Mucosa of descending colon (tissue), 3 donors: ENCODE measurements at regions not wholly inside any gene's neighbourhood (a gene's known extent, or its start where the extent isn't known, plus 50 kb on each side); places are given as distances from the start of the nearest gene placed in this dataset.

Experiments
- ATAC-seq: fragments of 200-7000 bp; cut with Tn5 transposase; one replicate; pipeline ENCODE4 v1.9.1; 2020; ENCODE audit warnings: mild to moderate bottlenecking, moderate library complexity
- DNase-seq, 3 donors: peaks; one replicate each; pipeline ENCODE4 v3.0.0-alpha.2; 2020
- H3K36me3 ChIP-seq: fragments of 200-600 bp; one replicate; pipeline ENCODE4 v1.8.0; 2021; ENCODE audit warnings: low read depth, mild to moderate bottlenecking
- H3K4me1 ChIP-seq: fragments of 200-600 bp; one replicate; pipeline ENCODE4 v1.8.0; 2021; ENCODE audit warnings: low read depth, mild to moderate bottlenecking
- H3K4me3 ChIP-seq: fragments of 200-600 bp; one replicate; pipeline ENCODE4 v1.8.0; 2021; ENCODE audit warnings: mild to moderate bottlenecking
- H3K9me3 ChIP-seq: fragments of 200-600 bp; one replicate; pipeline ENCODE4 v1.8.0; 2021; ENCODE audit warnings: mild to moderate bottlenecking
- intact Hi-C, 2 donors: fragments of 100-400 bp; cut with DNase I in 1 of 2; cut with micrococcal nuclease in 1 of 2; formaldehyde crosslinking; loops; one replicate each; pipeline versions ENCODE4 v1.11.0 to v1.11.1; 2022; cut with DNase I, micrococcal nuclease
- TF ChIP-seq, protein P1 (sequence below): fragments of 200-600 bp; IDR thresholded peaks from one replicate; pipeline ENCODE4 v1.8.0; 2022; ENCODE audit warnings: antibody characterized with exemption, mild to moderate bottlenecking
- donor health status: DM: no; HTN: no; CAD: no; lungs with moderate emphysema.
- donor health status: DM: no; HTN: no; CAD: no.
- donor health status: DM: no; HTN: yes; CAD: no.

DNA sequence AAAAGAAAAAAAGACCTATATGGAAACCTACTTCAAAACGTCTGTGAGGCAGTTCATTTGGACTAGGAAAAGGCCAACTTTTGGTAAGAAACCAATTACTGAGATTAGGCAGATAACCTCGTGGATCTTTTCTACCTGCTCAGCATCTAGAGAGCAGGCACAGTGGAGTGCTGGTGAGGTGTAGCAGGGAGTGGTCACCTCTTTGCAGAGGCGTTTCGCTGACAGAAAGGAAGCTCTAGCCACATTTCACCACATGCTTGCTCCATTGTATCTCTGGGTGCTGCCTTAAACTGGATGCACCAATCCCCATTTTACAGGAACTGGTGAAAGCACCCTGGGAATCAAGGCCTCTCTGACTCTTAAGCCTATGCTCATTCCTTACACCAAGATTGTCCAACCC is 360.5 kb downstream of the LIG4 start:
- no peak for ATAC-seq
- Histone ChIP-seq H3K36me3 (no peaks in the 10 kb centered on the region), H3K4me3 (no peak overlapping the region), H3K9me3 (no peaks in the 10 kb centered on the region), H3K4me1 (no peaks in the 10 kb centered on the region)
- DNase-seq = no peak
- intact Hi-C loops = no loop called here
- TF ChIP-seq, protein P1, sequence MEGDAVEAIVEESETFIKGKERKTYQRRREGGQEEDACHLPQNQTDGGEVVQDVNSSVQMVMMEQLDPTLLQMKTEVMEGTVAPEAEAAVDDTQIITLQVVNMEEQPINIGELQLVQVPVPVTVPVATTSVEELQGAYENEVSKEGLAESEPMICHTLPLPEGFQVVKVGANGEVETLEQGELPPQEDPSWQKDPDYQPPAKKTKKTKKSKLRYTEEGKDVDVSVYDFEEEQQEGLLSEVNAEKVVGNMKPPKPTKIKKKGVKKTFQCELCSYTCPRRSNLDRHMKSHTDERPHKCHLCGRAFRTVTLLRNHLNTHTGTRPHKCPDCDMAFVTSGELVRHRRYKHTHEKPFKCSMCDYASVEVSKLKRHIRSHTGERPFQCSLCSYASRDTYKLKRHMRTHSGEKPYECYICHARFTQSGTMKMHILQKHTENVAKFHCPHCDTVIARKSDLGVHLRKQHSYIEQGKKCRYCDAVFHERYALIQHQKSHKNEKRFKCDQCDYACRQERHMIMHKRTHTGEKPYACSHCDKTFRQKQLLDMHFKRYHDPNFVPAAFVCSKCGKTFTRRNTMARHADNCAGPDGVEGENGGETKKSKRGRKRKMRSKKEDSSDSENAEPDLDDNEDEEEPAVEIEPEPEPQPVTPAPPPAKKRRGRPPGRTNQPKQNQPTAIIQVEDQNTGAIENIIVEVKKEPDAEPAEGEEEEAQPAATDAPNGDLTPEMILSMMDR = no peak

DNA sequence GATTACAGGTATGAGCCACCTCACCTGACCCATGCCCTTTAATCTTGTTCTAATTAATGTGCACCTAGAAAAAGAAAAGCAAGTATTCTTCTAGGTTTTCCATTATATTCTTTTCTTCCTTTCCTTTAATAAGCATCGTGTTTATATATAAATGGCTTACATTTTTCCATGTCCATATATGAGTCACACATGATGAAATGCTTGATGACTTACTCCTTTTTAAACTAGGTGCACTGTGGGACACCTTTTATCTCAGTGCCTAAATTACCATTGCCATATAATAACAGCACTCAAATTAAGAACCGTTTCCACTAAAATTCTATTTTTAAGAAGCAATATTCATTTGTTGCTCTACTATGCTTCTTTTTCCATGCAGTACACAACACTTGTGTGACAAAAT is 363.3 kb downstream of the LIG4 start:
- no peaks in the 10 kb centered on the region for H3K36me3 ChIP-seq
- H3K9me3 ChIP-seq = no peaks in the 10 kb centered on the region
- no peak for DNase-seq
- H3K4me1 ChIP-seq = no peaks in the 10 kb centered on the region
- TF ChIP-seq, protein P1 = no peak
- no peak for ATAC-seq
- H3K4me3 ChIP-seq = no peak overlapping the region
- intact Hi-C loops = no loop called here

DNA sequence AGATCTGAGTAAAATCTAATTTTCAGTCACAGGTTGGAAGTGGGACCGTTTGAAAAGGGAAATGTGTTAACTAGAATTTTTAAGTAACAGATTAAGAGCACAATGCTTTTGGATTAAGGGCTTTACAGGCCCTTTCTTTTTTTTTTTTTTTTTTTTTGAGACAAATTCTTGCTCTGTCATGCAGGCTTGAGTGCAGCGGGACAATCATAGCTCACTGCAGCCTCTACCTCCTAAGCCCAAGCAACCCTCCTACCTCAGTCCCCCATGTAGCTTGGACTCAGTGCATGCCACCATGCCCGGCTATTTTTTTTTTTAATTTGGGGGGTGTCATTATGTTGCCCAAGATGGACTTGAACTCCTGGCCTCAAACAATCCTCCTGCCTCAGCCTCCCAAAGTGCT is 363.7 kb downstream of the LIG4 start:
- Histone ChIP-seq H3K36me3 (no peaks in the 10 kb centered on the region), H3K9me3 (no peaks in the 10 kb centered on the region), H3K4me3 (no peak overlapping the region), H3K4me1 (no peaks in the 10 kb centered on the region)
- DNase-seq (no peak), ATAC-seq (no peak)
- intact Hi-C loops = no loop called here
- TF ChIP-seq, protein P1 = no peak

DNA sequence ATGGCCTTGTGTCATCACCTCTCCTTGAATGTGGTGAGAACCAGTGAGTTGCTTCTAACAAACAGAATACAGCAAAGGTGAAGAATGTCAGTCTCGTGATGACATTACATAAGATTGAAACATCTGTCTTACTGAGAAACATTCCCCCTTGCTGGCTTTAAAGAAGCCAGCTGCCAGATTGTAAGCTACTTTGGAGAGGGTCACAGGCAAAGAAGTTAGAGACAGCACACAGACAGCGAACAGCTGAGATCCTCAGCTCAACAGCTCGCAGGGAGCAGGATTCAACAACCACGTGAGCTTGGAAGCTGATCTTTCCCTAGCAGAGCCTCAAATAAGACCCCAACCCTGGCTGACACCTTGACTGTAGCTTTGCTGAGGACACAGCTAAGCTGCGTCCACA is 367.9 kb downstream of the LIG4 start:
- no peak for DNase-seq
- ATAC-seq = no peak
- Histone ChIP-seq H3K4me3 (no peak overlapping the region), H3K36me3 (no peaks in the 10 kb centered on the region), H3K4me1 (no peaks in the 10 kb centered on the region), H3K9me3 (no peaks in the 10 kb centered on the region)
- TF ChIP-seq, protein P1 = no peak
- intact Hi-C loops = no loop called here

DNA sequence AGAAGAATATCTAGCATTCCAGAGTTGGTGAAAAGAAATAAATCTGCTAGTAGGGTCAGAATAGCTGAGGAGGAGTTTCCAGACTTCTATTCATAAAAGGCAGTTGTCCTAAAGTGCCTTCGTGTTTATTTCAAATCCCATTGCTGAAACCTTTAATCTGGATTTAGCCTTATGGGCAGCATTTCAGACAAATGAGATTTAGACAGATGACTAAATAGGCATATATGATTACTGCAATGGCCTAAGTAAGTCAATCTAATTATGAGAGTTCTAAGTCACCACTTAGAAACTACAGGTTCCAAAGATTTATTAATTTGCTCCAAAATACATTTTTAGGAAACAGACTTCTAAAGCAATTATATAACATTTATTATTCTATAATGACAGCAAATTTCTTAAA is 368.7 kb downstream of the LIG4 start:
- intact Hi-C loops = no loop called here
- no peak for ATAC-seq
- Histone ChIP-seq H3K4me1 (no peaks in the 10 kb centered on the region), H3K4me3 (no peak overlapping the region), H3K9me3 (no peaks in the 10 kb centered on the region), H3K36me3 (no peaks in the 10 kb centered on the region)
- no peak for DNase-seq
- TF ChIP-seq, protein P1 = no peak

DNA sequence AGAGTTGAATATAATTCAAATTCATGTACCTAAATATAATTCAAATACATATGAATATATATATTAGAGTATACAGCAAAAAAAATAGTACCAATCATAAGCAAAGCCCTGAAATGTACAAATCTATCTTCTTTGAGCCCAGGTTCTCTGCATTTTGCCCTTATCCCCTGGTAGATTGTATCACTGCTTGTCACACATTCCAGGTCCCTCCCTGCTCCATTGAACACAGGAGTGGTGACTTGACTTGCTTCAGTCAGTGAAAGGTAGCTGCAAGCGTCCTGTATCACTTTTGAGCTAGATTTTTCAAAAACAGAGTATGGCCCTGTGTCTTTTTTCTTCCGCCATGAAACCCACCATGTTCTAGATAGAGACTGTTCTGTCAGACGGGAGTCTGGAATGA is 369.4 kb downstream of the LIG4 start:
- Histone ChIP-seq H3K9me3 (no peaks in the 10 kb centered on the region), H3K4me3 (no peak overlapping the region), H3K36me3 (no peaks in the 10 kb centered on the region), H3K4me1 (no peaks in the 10 kb centered on the region)
- intact Hi-C loops = no loop called here
- ATAC-seq (no peak), DNase-seq (no peak)
- TF ChIP-seq, protein P1 = no peak
